K562 (cell line): ENCODE measurements at regions not wholly inside any gene's neighbourhood (a gene's known extent, or its start where the extent isn't known, plus 50 kb on each side); places are given as distances from the start of the nearest gene placed in this dataset.
A peak's percentile ranks its signal among the peaks of the same experiment; 100 is the strongest.

Experiments
- ATAC-seq: fragments of 200-7000 bp; cut with Tn5 transposase; 3 replicates; pipeline ENCODE4 v1.9.1; 2020; ENCODE audit warnings: moderate library complexity
- BruUV-seq: library from RNA; stranded (reverse); fragments of 400-500 nt; replicated peaks from 2 replicates; lab custom pipeline; 2021; lab: Mats Ljungman, UMichigan
- CTCF ChIA-PET: fragments of 300-600 bp; formaldehyde crosslinking; extraction: SDS; loops from one replicate; lab custom pipeline; 2021; ENCODE audit warnings: low intra/inter-chr PET ratio; lab: Yijun Ruan, JAX
- POLR2A ChIA-PET: fragments of 300-600, 350-650 bp; sonication (Branson Sonifier 250); formaldehyde crosslinking; extraction: SDS; loops from one replicate; lab custom pipeline; 2021; ENCODE audit warnings: antibody characterized with exemption, inconsistent platforms; lab: Yijun Ruan, JAX
- DNase-seq, 4 experiments: peaks; one replicate each; pipeline versions ENCODE4 v3.0.0 to v3.0.0-alpha.2; 2011 to 2018; ENCODE audit warnings: low spot score in 3 of 4, mixed read lengths in 3 of 4; ENCODE audit errors: extremely low read depth in 1 of 4
- FAIRE-seq: peaks from 2 replicates; lab custom pipeline; 2011; peaks lifted over from hg19 to GRCh38; lab: Jason Lieb, UNC
- H2AFZ ChIP-seq: 2 replicates; pipeline ENCODE4 v1.6.0; 2011; ENCODE audit warnings: low read depth, low read length, control low read depth, inconsistent platforms
- H3K27ac ChIP-seq: fragments of 200-600 bp; 3 replicates; pipeline ENCODE4 v1.8.0; 2011; ENCODE audit warnings: low read depth, mild to moderate bottlenecking, control low read depth, inconsistent platforms, low read length, moderate library complexity, mixed read lengths; ENCODE audit errors: extremely low read depth
- H3K27me3 ChIP-seq, 2 experiments: fragments of 300-600 bp in 1 of 2; 2 replicates in 1 of 2; 3 replicates in 1 of 2; pipeline versions ENCODE4 v1.6.0 to v1.8.0; 2011; ENCODE audit warnings: inconsistent platforms in 2 of 2, low read length in 2 of 2, mild to moderate bottlenecking in 1 of 2, mixed read lengths in 1 of 2, moderate library complexity in 1 of 2; ENCODE audit not compliant: control insufficient read depth in 2 of 2, insufficient read depth in 2 of 2
- H3K36me3 ChIP-seq: fragments of 300-600 bp; 3 replicates; pipeline ENCODE4 v1.8.0; 2011; ENCODE audit warnings: mild to moderate bottlenecking, low read length, inconsistent platforms; ENCODE audit not compliant: control insufficient read depth, insufficient read depth
- H3K4me1 ChIP-seq, 2 experiments: fragments of 200-600 bp in 1 of 2; replicated peaks in 1 of 2; 2 replicates in 1 of 2; 3 replicates in 1 of 2; pipeline versions ENCODE4 v1.5.1 to v1.8.0; 2011; ENCODE audit warnings: inconsistent platforms in 2 of 2, low read length in 2 of 2, mild to moderate bottlenecking in 1 of 2, mixed read lengths in 1 of 2, moderate library complexity in 1 of 2; ENCODE audit not compliant: control insufficient read depth in 2 of 2, insufficient read depth in 2 of 2
- H3K4me2 ChIP-seq: 2 replicates; pipeline ENCODE4 v1.6.1; 2011; ENCODE audit warnings: low read length, control low read depth, inconsistent platforms, mixed read lengths; ENCODE audit not compliant: insufficient read depth
- H3K4me3 ChIP-seq: fragments of 200-600 bp; sonication (generic), shearing (Covaris generic); 2 replicates; pipeline ENCODE4 v1.5.1; 2016; ENCODE audit warnings: control low read depth, inconsistent platforms
- H3K79me2 ChIP-seq: fragments of 200-600 bp; 3 replicates; pipeline ENCODE4 v1.8.0; 2011; ENCODE audit warnings: low read length, inconsistent platforms; ENCODE audit not compliant: control insufficient read depth, insufficient read depth
- H3K9ac ChIP-seq, 2 experiments: 2 replicates each; pipeline versions ENCODE4 v1.6.0 to v1.6.1; 2011; ENCODE audit warnings: low read depth in 2 of 2, low read length in 2 of 2, control low read depth in 1 of 2, inconsistent platforms in 1 of 2, mild to moderate bottlenecking in 1 of 2, mixed read lengths in 1 of 2; ENCODE audit not compliant: insufficient read depth in 1 of 2
- H3K9me1 ChIP-seq: one replicate; pipeline ENCODE4 v1.6.0; 2011; ENCODE audit warnings: inconsistent platforms, mild to moderate bottlenecking, low read length, moderate library complexity; ENCODE audit not compliant: control insufficient read depth, insufficient read depth
- H3K9me3 ChIP-seq: replicated peaks from 2 replicates; pipeline ENCODE4 v1.5.1; 2011; ENCODE audit warnings: low read depth, low read length, inconsistent platforms; ENCODE audit not compliant: control insufficient read depth, insufficient read depth
- H4K20me1 ChIP-seq: replicated peaks from 2 replicates; pipeline ENCODE4 v1.6.1; 2011; ENCODE audit warnings: low read length, inconsistent platforms, mixed read lengths; ENCODE audit not compliant: control insufficient read depth, insufficient read depth
- ARID2 ChIP-seq: fragments of 450-650 bp; IDR thresholded peaks from 2 replicates; pipeline ENCODE4 v1.6.1; 2017; ENCODE audit warnings: antibody characterized with exemption, mild to moderate bottlenecking
- CREB3L1 ChIP-seq: fragments of 450-650 bp; IDR thresholded peaks from 2 replicates; pipeline ENCODE4 v1.6.1; 2014; ENCODE audit warnings: low read depth, mild to moderate bottlenecking, moderate library complexity, borderline replicate concordance
- HDAC2 ChIP-seq: fragments of 450-650 bp; IDR thresholded peaks from 2 replicates; pipeline ENCODE4 v1.6.1; 2016; ENCODE audit warnings: mild to moderate bottlenecking
- HMGXB4 ChIP-seq: sonication (generic); formaldehyde crosslinking; IDR thresholded peaks from 2 replicates; pipeline ENCODE4 v1.8.1; 2023; ENCODE audit warnings: mild to moderate bottlenecking, missing genetic modification reagents
- MAFK ChIP-seq: IDR thresholded peaks from 2 replicates; pipeline ENCODE4 v1.6.1; 2011; ENCODE audit warnings: low read length, improper control_type of control experiment
- NR1H2 ChIP-seq: sonication (generic); formaldehyde crosslinking; IDR thresholded peaks from 2 replicates; pipeline ENCODE4 v1.4.0; 2020; ENCODE audit warnings: mild to moderate bottlenecking, missing genetic modification reagents
- ZBTB1 ChIP-seq: sonication (generic); formaldehyde crosslinking; IDR thresholded peaks from 2 replicates; pipeline ENCODE4 v1.8.1; 2023; ENCODE audit warnings: missing genetic modification reagents, low read depth, mild to moderate bottlenecking, borderline replicate concordance
- ZNF644 ChIP-seq: fragments of 200-800 bp; sonication (Bioruptor generic); IDR thresholded peaks from 2 replicates; pipeline ENCODE4 v1.6.1; 2016; ENCODE audit warnings: low read depth, missing genetic modification characterization, missing compliant biosample characterization
- WGBS: fragments of 100-300 bp; shearing (Covaris generic); methylation state at CpG from one replicate; pipeline ENCODE4 v1.1.6; 2016; ENCODE audit warnings: low coverage, mixed read lengths; ENCODE audit not compliant: insufficient coverage; ENCODE audit errors: missing lambda C conversion rate; 5-methylcytosine and 5-hydroxymethylcytosine counted together
- in situ Hi-C: fragments of 300-500 bp; cut with MboI; formaldehyde crosslinking; loops from 4 replicates; pipeline ENCODE4 v1.15.0; 2018; ENCODE audit warnings: inconsistent platforms, mixed read lengths
- intact Hi-C: fragments of 100-400 bp; cut with micrococcal nuclease; formaldehyde crosslinking; loops from 2 replicates; pipeline ENCODE4 v1.14.2; 2022
- TF ChIP-seq, protein P1 (sequence below), 2 experiments: IDR thresholded peaks; 2 replicates each; pipeline ENCODE4 v1.6.1; 2012; ENCODE audit warnings: improper control_type of control experiment in 2 of 2, low read depth in 2 of 2, low read length in 2 of 2, borderline replicate concordance in 1 of 2

- TF ChIP-seq HDAC2 (no peak), NR1H2 (CRISPR knock-in tag) (no peak), ARID2 (no peak), ZNF644 (tag) (no peak), ZBTB1 (no peak), HMGXB4 (CRISPR knock-in tag) (no peak)
- TF ChIP-seq, protein P1, sequence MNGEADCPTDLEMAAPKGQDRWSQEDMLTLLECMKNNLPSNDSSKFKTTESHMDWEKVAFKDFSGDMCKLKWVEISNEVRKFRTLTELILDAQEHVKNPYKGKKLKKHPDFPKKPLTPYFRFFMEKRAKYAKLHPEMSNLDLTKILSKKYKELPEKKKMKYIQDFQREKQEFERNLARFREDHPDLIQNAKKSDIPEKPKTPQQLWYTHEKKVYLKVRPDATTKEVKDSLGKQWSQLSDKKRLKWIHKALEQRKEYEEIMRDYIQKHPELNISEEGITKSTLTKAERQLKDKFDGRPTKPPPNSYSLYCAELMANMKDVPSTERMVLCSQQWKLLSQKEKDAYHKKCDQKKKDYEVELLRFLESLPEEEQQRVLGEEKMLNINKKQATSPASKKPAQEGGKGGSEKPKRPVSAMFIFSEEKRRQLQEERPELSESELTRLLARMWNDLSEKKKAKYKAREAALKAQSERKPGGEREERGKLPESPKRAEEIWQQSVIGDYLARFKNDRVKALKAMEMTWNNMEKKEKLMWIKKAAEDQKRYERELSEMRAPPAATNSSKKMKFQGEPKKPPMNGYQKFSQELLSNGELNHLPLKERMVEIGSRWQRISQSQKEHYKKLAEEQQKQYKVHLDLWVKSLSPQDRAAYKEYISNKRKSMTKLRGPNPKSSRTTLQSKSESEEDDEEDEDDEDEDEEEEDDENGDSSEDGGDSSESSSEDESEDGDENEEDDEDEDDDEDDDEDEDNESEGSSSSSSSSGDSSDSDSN (IDR thresholded peaks at IDR 0.05; ENCODE audit: borderline replicate concordance in 1 of 2, low read depth in 2 of 2, low read length in 2 of 2) = no peak
These were observed 412.2 kb downstream of the PPP3CA start (continued) for GRCh38 chr4:100935090-100935489.

- no peaks in the 10 kb centered on the region for H3K27me3 ChIP-seq
- ChIA-PET POLR2A (no interaction called here), CTCF (no interaction called here)
- H3K4me1 ChIP-seq = no peaks in the 10 kb centered on the region
- no TSS peak for BruUV-seq
- no peak overlapping the region for H3K27ac ChIP-seq
- WGBS = 2% methylated on average over 4 of the region's 4 CpGs
- no peak overlapping the region for H3K9ac ChIP-seq
- TF ChIP-seq CREB3L1 (no peak), MAFK (peak; percentile 24; the same call in 1 of the 2 replicates)
- no peak for ATAC-seq
- no peak overlapping the region for H3K4me3 ChIP-seq
- no peak for DNase-seq
- in situ Hi-C loops (no loop called here), intact Hi-C loops (no loop called here)
- no peaks in the 10 kb centered on the region; the same call in 1 of the 2 replicates for H3K9me3 ChIP-seq
- H3K36me3 ChIP-seq = no peaks in the 10 kb centered on the region
- no peak for FAIRE-seq
- no peaks in the 10 kb centered on the region for H4K20me1 ChIP-seq
- no peaks in the 10 kb centered on the region for H3K79me2 ChIP-seq
- no peak overlapping the region for H2AFZ ChIP-seq
- H3K4me2 ChIP-seq = no peak overlapping the region
- no peaks in the 10 kb centered on the region for H3K9me1 ChIP-seq
These were observed 413.7 kb downstream of the PPP3CA start for GRCh38 chr4:100933628-100934027.
